NCI-H526 (cell line): ENCODE measurements at regions not wholly inside any gene's neighbourhood (a gene's known extent, or its start where the extent isn't known, plus 50 kb on each side); places are given as distances from the start of the nearest gene placed in this dataset.
"Not testable (repeated sequence)": the region's sequence is repeated elsewhere in the genome, so short reads cannot be mapped to it uniquely, and the experiment has no call there.

Source experiments
- DNase-seq, 2 experiments: peaks; one replicate each; lab custom pipeline; 2025; lab: John Stamatoyannopoulos, UW

DNA sequence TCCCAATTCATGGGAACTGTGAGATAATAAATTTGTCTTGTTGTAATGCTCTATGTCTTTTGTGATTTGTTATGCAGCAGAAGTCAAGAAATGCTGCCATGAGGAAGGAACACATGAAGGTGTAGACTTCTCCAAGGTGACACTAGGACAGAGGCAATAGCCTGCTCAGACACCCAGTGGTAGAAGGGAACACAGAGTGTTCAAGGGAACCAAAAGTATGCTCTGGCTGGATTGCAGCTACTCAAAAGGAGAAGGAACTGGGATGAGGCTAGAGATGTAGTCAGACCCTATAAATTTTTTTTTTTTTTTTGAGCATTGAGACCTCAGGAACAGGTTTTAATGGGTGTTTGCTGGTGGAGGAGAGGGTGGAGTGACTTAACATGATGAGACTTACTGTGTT lies 232.5 kb downstream of the PARP8 start:
- DNase-seq = no peak

DNA sequence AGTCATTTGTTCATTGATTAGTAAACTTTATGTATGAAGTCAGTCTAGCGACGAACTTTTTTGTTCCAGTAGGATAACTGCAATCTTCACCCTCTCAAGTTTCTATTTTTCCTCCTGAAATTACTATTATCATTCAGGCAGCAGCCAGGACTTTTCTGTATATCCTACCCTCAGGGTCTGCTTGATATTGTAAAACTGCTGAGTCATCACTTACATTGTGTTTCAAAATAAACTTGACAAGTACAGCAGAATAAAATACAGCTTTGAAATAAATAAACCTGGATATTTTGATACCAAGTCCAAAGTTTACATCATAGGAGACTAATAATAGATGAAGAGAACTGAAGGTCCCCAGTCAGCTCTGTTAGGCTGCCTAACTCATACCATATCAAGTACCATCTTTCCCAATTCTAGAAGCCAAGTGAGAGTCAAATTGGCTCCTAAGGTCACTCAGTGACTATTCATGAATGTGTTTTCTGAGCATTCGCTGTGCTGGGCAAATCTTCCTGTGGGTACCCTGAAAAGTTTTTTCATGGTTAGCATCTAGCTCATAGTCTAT lies 234.6 kb downstream of the PARP8 start:
- DNase-seq = no peak

DNA sequence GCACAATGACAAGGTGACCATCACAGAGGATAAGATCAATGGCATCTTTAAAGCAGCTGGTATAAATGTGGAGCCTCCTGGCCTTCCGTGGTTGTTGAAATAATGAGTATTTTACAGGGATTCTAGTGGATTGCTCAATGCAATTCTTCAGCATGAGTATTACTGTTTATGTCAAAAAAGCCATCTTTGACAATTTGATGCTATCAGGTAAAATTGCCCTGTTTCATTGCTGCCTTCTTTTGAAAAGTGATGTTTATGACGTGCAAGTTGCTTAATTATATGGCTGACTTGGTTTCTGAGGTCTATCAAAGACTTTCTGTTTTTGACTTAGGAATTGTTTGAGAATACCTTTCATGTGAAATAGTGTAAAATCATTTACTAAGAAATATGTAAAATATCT lies 237.2 kb downstream of the PARP8 start:
- DNase-seq = no peak

DNA sequence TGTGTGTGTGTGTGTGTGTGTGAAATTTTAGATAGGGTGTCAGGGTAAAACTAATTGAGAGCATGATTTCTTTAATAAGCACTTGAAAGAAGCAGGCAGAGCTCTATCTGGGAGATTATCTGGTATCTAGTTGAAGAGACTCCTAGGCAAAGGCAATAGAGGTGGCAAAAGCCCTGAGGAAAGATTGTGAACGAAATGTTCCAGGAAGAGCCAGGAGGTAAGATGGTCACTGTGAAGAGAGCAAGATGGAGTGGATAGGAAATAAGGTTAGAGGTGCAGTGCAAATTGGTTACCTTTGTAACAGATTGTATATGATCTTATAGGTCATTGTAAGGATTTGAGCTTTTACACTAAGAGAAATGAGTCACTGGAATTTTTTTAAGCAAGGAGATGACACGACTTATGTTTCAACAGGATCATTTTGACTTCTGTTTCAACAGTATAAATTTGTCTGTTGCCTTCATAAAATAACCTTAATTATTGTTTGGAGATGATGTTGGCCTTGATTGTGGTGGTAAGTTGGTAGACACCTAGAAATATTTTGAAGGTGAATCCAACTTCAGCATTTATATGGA lies 239.6 kb downstream of the PARP8 start:
- DNase-seq = no peak

DNA sequence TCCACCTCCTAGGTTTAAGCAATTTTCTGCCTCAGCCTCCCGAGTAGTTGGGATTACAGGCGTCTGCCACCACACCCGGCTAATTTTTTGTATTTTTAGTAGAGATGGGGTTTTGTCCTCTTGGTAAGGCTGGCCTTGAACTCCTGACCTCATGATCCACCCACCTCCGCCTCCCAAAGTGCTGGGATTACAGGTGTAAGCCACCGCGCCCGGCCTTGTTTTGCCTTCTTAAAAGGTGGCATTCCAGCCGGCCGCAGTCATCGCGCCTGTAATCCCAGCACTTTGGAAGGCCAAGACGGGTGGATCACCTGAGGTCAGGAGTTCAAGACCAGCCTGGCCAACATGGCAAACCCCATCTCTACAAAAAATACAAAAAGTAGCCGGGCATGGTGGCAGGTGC lies 253.7 kb downstream of the PARP8 start:
- not testable (repeated sequence) for DNase-seq

DNA sequence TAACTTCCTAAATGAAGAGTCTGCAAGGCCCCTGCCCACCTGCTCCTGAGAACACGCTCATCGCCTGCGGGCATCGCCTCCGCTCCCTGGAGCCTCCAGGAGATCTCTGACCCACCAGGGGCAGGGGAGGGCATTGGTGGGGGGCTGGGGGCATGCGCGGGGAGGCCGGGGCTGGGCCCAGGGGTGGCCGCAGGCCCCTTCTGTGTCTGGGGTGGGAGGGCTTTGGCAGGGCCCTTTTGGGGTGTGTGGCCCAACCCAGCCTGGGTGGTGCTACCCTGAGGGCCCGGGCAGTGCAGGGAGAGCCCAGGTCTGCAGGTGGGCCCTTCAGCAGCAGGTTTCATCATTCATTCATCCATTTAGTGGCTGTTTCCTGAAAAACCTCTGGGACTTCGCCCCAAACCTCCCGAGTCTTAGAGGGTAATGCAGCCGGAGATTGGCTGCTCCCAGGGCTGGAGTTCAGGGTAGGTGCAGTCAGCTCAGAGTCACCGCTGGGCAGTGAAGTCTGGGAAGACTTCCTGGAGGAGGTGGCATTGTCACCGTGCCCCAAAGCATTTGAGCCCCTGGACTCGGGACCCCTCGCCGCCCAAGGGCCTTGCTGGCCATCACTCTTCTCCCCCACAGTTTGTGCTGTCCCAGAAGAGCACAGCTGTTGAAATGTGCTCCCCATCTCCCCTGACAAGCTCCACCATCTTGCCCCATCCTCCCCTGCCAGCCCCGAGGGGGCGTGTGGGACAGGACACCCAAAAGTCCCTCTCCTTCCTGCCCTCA lies 255.1 kb downstream of the PARP8 start:
- no peak for DNase-seq

DNA sequence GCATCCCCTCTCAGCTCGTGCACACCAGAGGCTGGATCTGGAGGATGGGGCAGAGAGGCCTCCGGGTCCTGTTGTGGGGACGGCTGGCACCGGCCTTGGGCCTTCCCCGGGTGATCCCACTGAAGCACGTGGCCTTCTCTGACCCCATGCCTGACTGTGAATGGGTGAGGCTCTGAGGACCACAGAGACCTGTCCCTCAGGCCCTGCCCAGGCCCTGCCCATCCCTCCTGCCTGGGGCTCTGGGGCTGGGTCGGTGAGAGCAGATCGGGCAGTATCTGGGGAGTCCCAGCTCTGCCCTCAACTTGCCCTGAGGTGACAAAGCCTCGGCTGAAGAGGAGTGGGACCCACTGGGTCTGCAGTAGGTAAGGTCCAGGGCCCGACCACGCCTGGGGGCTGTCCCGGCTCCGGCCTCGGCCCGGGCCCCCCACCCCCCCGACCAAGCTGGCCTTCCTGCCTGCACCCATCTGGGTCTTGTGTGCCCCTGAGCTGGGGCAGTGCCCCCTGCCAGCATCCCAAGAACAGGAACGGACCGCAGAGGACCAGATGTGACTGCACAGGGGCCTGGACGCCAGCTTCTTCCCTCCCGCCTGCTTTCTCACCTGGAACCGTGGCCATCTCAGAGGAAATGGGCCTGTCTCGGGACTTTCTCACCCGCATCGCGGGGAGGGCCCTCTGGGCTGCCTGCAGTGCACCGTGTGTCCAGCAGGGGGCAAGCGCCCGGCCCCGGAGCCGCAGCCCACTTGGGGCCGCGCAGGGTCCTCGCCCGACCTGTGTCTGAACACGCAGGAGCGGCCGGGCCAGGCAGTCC lies 255.9 kb downstream of the PARP8 start:
- peak in 1 of 2 experiments; percentile 18 for DNase-seq

DNA sequence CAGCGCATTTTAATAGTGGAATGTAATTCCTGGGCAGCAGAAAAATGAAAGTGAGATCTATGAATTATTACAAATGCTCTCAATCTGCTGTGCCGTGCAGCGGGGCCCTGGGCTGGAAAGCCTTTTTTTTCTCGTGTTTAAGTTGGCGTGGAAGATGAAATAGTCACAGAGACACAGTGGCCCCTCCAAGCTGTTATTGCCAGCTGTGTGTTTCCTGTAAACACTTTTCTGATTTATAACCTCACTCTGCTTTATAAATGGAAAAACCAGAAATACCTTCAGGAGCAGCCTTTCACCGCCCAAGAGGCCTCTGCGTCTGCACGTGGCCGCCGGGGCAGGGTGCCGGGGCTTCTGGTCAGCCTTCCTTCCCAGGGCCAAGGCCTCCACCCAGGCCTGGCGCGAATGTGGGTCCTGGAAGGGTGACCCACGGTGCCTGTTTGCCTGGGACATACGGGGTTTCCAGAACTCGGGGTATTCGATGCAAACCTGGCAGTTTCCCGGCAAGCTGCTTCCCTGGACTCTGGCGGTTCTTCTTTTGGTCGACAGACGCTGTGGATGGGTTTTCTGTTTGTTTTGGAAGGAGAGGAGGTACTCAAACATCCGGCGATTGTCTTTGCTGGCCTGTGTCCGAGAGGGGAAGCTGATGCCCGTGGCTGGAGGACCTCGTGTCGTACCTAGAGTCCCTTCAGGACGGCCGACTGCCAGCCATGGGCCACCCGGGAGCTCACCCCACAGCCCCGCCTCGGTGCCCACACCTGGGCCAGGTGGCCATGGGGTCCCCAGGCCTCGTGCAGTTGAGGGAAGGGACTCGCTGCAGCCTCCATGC lies 256.7 kb downstream of the PARP8 start:
- no peak for DNase-seq

DNA sequence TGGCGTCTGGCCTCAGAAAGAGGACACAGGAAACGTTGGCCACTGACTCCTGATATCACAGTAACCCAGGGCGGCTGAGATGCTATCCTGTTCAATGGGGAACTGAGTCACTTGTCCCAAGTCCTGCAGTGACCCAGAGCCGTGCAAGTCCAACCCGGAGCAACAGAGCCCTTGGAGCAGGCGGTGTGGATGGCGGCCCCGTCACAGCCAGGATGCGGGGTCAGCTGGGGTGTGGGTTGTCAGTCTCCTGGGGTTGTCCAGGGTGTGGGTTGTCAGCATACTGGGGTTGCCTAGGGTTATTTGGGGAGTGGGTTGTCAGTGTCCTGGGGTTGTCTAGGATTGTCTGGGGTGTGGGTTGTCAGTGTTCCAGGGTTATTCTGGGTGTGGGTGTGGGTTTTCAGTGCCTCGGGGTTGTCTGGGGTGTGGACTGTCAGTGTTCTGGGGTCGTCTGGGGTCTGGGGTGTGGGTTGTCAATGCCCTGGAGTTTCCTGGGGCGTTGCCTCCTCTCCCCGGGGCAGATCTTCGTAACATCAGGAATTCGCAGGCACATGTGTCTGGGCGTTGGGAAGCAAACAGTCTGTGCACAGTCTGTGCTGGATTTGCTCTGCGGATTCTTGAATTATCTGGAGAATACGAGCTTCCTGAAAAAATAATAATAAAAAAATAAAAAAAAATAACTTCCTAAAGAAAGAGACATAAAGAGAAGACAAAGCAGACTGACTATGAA lies 257.5 kb downstream of the PARP8 start:
- no peak for DNase-seq

DNA sequence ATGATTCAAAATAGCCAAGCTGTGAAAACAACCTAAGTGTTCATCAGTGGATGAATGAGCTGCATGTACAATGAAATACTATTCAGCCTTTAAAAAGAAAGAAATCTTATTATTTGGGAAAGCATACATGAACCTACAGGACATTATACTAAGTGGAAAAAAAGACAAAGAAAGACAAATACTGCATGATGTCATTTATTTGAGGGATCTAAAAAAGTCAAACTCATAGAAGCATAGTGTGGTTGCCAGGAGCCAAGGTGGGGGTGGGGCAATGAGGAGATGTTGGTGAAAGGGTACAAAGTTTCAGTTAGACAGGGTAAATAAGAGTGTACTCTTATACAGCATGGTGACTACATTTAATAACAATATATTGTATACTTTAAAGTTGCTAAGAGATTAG lies 261.5 kb downstream of the PARP8 start:
- DNase-seq = no peak

DNA sequence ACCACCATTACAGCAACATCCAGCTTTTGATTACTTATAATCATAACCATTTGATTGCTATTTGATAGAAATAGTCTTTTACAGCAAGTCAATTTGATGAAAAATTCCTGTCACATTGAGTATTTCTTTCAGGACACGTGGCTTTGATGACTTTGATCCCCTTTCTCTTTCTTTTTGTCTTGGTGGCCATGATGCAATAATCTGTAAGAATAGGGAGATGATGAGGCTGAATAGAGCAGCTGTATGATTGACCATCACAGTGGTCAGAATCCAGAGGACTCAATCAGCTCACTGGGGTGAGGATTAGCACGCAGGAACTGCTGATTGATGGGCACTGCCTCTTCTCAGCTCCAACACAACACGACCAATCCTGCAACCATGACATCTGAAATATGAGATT lies 262.7 kb downstream of the PARP8 start:
- no peak for DNase-seq

DNA sequence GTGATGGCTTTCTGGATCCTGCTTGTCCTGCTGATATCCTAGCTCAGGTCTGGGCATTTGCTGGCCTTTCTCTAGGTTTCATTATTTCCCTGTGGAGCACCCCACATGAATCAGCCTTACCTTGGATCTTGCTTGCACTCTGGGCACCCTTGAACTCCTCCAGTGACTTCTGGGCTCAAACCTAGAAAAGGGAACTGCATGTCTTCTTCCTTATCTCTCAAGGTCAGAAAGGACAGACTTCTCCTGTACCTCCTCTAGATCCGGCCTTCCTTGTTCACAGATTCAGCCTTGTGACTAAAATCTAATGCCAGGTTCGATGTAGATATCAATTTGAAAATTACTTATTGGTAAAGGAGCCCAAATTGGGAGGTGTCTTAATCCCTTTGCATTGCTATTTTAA lies 267.9 kb downstream of the PARP8 start:
- DNase-seq = no peak

DNA sequence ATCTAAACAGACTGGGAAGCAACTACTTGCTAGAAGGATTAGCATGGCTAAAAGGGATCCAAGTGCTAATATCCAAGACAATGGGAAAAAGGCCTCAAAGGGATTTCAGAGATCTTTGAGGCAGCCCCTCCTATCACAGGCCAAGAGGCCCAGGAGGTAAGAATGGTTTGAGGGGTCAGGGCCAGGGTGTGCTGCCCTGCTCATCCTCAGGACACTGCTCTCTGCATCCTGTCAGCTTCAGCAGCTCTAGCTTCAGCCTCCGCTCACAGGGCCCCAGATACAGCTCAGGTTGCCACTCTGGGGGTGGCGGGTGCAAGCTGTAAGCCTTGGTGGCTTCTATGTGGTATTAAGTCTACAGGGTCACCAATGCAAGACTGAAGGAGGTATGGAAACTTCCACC lies 278.7 kb downstream of the PARP8 start:
- no peak for DNase-seq

DNA sequence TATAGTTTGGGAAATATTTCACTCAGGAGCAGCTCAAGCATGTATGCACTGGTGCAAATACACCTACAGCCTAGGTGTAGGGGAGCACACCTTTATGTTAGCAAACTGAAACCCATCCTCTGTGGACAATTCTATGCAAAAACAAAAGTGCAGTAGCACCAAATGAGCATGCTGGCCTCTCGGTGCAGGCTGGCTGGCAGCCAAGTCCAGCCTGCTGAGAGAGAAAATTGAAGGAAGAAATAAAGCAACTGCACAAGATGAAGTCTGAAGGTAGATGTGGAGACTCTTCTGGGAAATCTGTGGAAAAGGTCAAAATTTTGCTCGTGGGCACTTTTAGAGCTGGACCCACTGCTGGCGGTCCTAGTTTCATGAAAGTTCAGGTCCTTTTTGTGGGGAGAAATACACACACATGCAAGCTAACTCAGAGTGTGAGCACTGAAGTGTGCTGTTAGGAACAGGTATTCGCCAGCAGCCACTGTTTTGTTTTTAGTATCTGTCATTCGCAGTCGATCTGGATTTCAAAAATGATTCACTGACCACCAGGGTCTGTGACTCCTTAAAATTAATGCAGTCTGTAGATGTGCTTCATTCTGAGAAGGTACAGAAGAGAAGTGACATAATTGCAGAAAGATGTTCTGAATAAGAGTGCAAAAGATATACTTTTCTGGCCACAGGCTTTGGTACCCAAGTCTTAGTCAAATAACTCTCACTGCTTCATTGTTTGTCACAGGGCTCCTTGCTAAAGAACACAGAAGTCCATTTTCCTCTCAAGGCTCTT lies 281.7 kb downstream of the PARP8 start:
- DNase-seq = no peak

DNA sequence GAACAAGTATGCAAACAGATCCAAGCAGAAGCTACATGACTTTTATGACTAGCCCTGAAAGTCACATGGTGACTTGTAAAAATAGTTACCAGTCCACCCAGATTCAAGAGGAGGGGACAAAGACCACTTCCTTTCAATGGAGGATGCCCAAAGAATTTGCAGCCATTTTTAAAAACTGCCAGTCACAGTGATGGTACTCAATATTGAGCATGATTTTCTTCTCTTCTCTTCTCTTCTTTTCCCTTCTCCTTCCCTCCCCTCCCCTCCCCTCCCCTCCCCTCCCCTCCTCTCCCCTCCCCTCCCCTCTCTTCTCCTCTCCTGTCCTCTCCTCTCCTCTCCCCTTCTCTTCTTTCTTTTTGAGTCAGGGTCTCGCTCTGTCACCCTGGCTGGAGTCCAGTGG lies 286.9 kb downstream of the PARP8 start:
- no peak for DNase-seq

DNA sequence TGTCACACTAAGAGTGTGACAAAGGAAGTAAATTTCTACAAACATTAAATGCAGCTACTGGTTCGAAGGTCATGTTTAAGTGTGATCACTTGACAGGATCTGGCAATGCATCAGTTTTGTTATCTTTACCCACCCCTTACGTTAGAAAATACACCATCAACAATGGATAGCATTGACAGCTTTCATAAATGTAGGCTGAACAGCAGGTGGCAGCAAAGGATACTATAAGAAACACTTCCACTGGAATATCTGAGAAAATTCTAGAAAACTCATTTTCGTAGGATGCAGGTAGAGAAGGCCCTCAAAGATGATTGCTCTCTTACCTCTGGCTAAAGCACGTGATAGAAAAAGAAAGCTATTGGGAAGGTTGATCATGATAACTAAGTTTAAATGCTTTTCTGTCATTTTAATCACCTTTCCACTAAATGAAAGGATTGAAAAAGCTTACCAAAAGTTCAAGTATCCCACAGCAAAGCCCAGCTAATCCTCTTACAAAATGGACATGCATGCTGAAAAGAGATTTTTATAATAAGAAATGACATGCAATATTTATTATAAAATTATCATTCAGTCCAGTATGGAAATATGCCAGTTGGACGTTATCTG lies 292.5 kb downstream of the PARP8 start:
- peak in 1 of 2 experiments; percentile 39 for DNase-seq

DNA sequence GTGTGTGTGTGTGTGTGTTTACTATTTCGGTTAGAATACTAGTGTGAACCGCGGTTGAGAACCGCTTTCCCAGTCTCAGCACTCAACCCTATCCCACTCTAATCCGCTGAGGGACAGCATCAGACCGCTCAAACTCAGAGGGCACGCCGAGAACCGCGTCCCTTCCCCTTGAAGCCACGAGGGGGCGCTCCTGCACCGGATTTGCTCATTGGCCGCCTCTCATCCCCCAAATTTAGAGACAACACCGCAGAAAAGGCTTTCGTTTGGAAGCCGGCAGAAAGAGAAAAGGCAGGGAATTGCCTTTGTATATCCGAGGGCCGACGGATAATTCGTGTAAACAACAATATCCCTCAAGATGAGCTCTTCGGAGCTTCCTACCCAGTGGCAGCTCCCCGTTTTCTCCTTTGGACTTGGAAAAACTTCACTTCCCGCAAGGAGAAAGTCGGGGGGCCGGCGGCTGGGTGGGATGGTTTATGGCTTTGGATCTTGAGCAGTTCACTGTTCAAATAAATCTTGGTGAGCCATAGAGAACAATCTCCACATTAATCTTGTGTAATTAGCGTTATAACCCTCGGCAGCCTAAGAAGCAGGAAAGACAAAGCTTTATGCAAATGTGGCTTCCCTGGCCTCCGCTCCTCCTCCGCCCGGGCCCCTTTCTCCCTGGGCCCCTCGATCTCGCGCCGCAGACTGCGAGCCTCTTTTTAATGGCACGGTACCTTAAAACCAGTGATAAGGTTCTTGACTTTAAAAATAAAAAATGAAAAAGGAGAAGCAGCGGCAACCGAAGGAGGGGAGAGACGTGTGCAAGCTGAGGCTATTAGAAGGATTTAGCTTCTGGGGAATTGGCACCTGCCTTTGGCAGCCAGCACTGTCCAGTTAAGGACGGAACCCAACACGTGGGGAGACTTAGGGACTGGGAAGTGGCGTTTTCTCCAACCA lies 296.8 kb downstream of the PARP8 start:
- peak; percentile 1 to 55 for DNase-seq

DNA sequence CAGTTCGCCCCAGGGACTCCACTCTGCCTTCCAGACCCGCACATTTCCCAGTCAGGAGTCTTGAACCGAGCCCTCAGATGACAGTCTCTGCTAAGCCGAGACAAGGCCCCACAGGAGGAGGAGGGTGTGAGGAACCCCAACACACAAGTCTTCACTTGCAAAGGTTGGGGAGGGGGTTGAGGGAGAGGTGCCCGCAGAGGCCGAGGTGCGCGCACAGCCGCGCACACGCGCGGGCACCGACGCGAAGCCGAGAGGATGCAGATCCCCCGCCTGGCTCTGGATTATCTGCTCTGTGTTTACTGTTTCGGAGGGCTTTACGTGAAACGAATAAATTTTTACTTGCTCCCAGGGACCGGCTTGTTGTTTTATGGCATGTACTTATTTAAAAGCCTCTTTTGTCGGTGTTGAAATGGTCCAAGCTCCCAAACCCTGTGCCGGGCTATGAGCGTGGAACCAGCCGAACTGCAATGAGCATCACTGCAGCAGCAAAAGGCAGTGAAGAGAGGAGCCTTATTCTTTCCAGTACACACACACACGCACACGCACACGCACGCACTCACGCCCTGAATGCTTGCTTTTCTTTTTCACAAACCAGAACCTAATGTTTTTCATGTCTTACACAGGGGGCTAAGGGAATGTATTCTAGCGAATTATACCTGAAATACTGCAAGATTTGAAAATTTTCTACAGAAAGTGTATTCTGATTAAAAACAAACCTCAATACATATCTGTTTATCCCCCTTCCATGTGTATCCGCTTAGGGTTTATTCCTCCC lies 297.7 kb downstream of the PARP8 start:
- DNase-seq = no peak
